Mesenchymal stem cell (in vitro differentiated cells and primary cell): ENCODE measurements at regions not wholly inside any gene's neighbourhood (a gene's known extent, or its start where the extent isn't known, plus 50 kb on each side); places are given as distances from the start of the nearest gene placed in this dataset.
A peak's percentile ranks its signal among the peaks of the same experiment; 100 is the strongest.

ENCODE experiments used
- DNase-seq: peaks from one replicate; pipeline ENCODE4 v3.0.0-alpha.2; 2013
- H2AFZ ChIP-seq: one replicate; pipeline ENCODE4 v1.6.1; 2013; ENCODE audit warnings: low read depth, mild to moderate bottlenecking, control low read depth, inconsistent platforms, low read length, moderate library complexity
- H2AK5ac ChIP-seq: 2 replicates; pipeline ENCODE4 v1.6.1; 2013; ENCODE audit warnings: low read length, moderate library complexity, mild to moderate bottlenecking, inconsistent platforms; ENCODE audit not compliant: severe bottlenecking
- H2BK120ac ChIP-seq: one replicate; pipeline ENCODE4 v1.6.1; 2013; ENCODE audit warnings: low read depth, mild to moderate bottlenecking, inconsistent platforms, low read length, moderate library complexity
- H2BK12ac ChIP-seq, 2 experiments: one replicate each; pipeline ENCODE4 v1.6.1; 2013; ENCODE audit warnings: inconsistent platforms in 2 of 2, low read length in 2 of 2, mild to moderate bottlenecking in 2 of 2, moderate library complexity in 2 of 2, control low read depth in 1 of 2
- H2BK15ac ChIP-seq: one replicate; pipeline ENCODE4 v1.6.1; 2013; ENCODE audit warnings: mild to moderate bottlenecking, low read depth, inconsistent platforms; ENCODE audit not compliant: poor library complexity, severe bottlenecking
- H2BK5ac ChIP-seq: 2 replicates; pipeline ENCODE4 v1.6.1; 2013; ENCODE audit warnings: low read depth, mild to moderate bottlenecking, low read length, control low read depth, inconsistent platforms; ENCODE audit not compliant: poor library complexity, severe bottlenecking
- H3K14ac ChIP-seq, 2 experiments: one replicate each; pipeline ENCODE4 v1.6.1; 2013; ENCODE audit warnings: inconsistent platforms in 2 of 2, low read length in 2 of 2, control low read depth in 1 of 2, mild to moderate bottlenecking in 1 of 2, moderate library complexity in 1 of 2
- H3K18ac ChIP-seq, 2 experiments: one replicate each; pipeline ENCODE4 v1.6.1; 2013; ENCODE audit warnings: inconsistent platforms in 2 of 2, low read length in 2 of 2, control low read depth in 1 of 2, low read depth in 1 of 2, mild to moderate bottlenecking in 1 of 2
- H3K23ac ChIP-seq, 2 experiments: one replicate each; pipeline ENCODE4 v1.6.1; 2013; ENCODE audit warnings: inconsistent platforms in 2 of 2, low read length in 2 of 2, mild to moderate bottlenecking in 2 of 2, moderate library complexity in 2 of 2, control low read depth in 1 of 2
- H3K27ac ChIP-seq: 2 replicates; pipeline ENCODE4 v1.5.1; 2013; ENCODE audit warnings: mild to moderate bottlenecking, moderate library complexity, low read length, control low read depth, inconsistent platforms; ENCODE audit not compliant: poor library complexity, severe bottlenecking
- H3K27me3 ChIP-seq, 2 experiments: 2 replicates each; pipeline versions ENCODE4 v1.6.1 to v1.7.0; 2013; ENCODE audit warnings: low read length in 2 of 2, mild to moderate bottlenecking in 2 of 2, moderate library complexity in 2 of 2, control low read depth in 1 of 2, inconsistent platforms in 1 of 2; ENCODE audit not compliant: control insufficient read depth in 1 of 2, insufficient read depth in 1 of 2
- H3K36me3 ChIP-seq, 2 experiments: 2 replicates each; pipeline versions ENCODE4 v1.6.1 to v1.7.0; 2013; ENCODE audit warnings: low read length in 2 of 2, control low read depth in 1 of 2, inconsistent platforms in 1 of 2, low read depth in 1 of 2, mild to moderate bottlenecking in 1 of 2; ENCODE audit not compliant: insufficient read depth in 2 of 2, control insufficient read depth in 1 of 2
- H3K4ac ChIP-seq, 2 experiments: one replicate each; pipeline ENCODE4 v1.6.1; 2013; ENCODE audit warnings: inconsistent platforms in 2 of 2, low read length in 2 of 2, mild to moderate bottlenecking in 2 of 2, moderate library complexity in 2 of 2, control low read depth in 1 of 2, low read depth in 1 of 2
- H3K4me1 ChIP-seq: 2 replicates; pipeline ENCODE4 v1.6.1; 2013; ENCODE audit warnings: low read depth, low read length, control low read depth; ENCODE audit not compliant: control insufficient read depth, insufficient read depth
- H3K4me2 ChIP-seq: 2 replicates; pipeline ENCODE4 v1.6.1; 2013; ENCODE audit warnings: low read length, mild to moderate bottlenecking, inconsistent platforms; ENCODE audit not compliant: poor library complexity, severe bottlenecking
- H3K4me3 ChIP-seq, 2 experiments: 2 replicates each; pipeline versions ENCODE4 v1.5.1 to v1.7.0; 2013; ENCODE audit warnings: low read length in 2 of 2, mild to moderate bottlenecking in 2 of 2, control low read depth in 1 of 2, low read depth in 1 of 2; ENCODE audit not compliant: insufficient read depth in 1 of 2
- H3K79me1 ChIP-seq: replicated peaks from 2 replicates; pipeline ENCODE4 v1.6.1; 2013; ENCODE audit warnings: mild to moderate bottlenecking, control low read depth, low read length, inconsistent platforms; ENCODE audit not compliant: poor library complexity, severe bottlenecking
- H3K9ac ChIP-seq: 2 replicates; pipeline ENCODE4 v1.7.0; 2013; ENCODE audit warnings: mild to moderate bottlenecking, low read length, moderate library complexity
- H3K9me3 ChIP-seq: 2 replicates; pipeline ENCODE4 v1.7.0; 2013; ENCODE audit warnings: mild to moderate bottlenecking, low read length; ENCODE audit not compliant: control insufficient read depth
- H4K8ac ChIP-seq: one replicate; pipeline ENCODE4 v1.6.1; 2013; ENCODE audit warnings: inconsistent platforms, mild to moderate bottlenecking, low read length, moderate library complexity
- H4K91ac ChIP-seq: one replicate; pipeline ENCODE4 v1.6.1; 2013; ENCODE audit warnings: mild to moderate bottlenecking, low read length, inconsistent platforms
- WGBS: methylation state at CpG from one replicate; pipeline ENCODE4 v1.1.7; 2013; ENCODE audit warnings: mixed read lengths; 5-methylcytosine and 5-hydroxymethylcytosine counted together

GRCh38 chr9:83147315-83148149 lies 84.6 kb upstream of the RASEF start:
- no peak overlapping the region for H4K8ac ChIP-seq
- H3K79me1 ChIP-seq, result no peaks in the 10 kb centered on the region
- 80% methylated on average over 3 of the region's 10 CpGs for WGBS
- no peak overlapping the region for H3K9ac ChIP-seq
- H3K4me3 ChIP-seq, result no peak overlapping the region
- H3K4me2 ChIP-seq, result no peak overlapping the region
- no peaks in the 10 kb centered on the region for H3K27me3 ChIP-seq
- H3K4ac ChIP-seq, result no peak overlapping the region
- H3K4me1 ChIP-seq, result no peaks in the 10 kb centered on the region
- no peak overlapping the region for H2BK15ac ChIP-seq
- no peak for DNase-seq
- no peak overlapping the region for H2BK12ac ChIP-seq
- no peak overlapping the region for H3K14ac ChIP-seq
- no peak overlapping the region for H3K23ac ChIP-seq
- no peak overlapping the region for H2AFZ ChIP-seq
- H4K91ac ChIP-seq, result no peak overlapping the region
- no peak overlapping the region for H2BK120ac ChIP-seq
- no peak overlapping the region for H2BK5ac ChIP-seq
- no peaks in the 10 kb centered on the region for H3K9me3 ChIP-seq
- no peak overlapping the region for H3K18ac ChIP-seq
- H3K27ac ChIP-seq, result no peak overlapping the region
- no peak overlapping the region for H2AK5ac ChIP-seq
- H3K36me3 ChIP-seq, result no peaks in the 10 kb centered on the region

DNA sequence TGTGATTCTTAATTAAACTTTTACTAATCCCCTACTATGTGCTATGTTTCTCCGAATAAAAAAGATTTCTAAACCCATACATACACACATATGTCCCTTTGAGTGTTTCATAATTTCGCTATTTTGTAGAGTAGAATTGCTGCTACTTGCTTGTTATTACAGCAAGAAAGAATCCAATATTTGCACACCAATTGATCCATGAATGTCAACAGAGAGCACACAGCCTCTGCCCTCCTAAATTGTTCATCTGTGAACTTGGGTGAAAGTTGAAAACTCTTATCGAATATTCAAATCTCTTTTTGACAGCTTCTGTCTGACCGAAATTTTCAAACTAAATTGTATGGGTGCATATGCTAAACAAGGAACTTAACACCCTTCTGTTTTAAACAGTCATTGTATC lies 83.4 kb upstream of the RASEF start:
- DNase-seq, result no peak
- Histone ChIP-seq H3K4ac (no peak overlapping the region), H2AFZ (no peak overlapping the region), H2AK5ac (no peak overlapping the region), H3K9me3 (no peaks in the 10 kb centered on the region), H2BK5ac (no peak overlapping the region), H3K4me3 (no peak overlapping the region), H3K36me3 (no peaks in the 10 kb centered on the region), H3K27me3 (no peaks in the 10 kb centered on the region), H3K14ac (no peak overlapping the region), H3K79me1 (no peaks in the 10 kb centered on the region), H3K4me1 (no peaks in the 10 kb centered on the region), H4K91ac (no peak overlapping the region), H3K23ac (no peak overlapping the region), H4K8ac (no peak overlapping the region), H2BK12ac (no peak overlapping the region), H3K9ac (no peak overlapping the region), H2BK15ac (no peak overlapping the region), H2BK120ac (no peak overlapping the region), H3K27ac (no peak overlapping the region), H3K4me2 (no peak overlapping the region), H3K18ac (no peak overlapping the region)
- 94% methylated on average over 4 of the region's 4 CpGs for WGBS

GRCh38 chr9:83144492-83144891 lies 81.5 kb upstream of the RASEF start:
- no peak overlapping the region for H3K9ac ChIP-seq
- DNase-seq, result no peak
- H3K27ac ChIP-seq, result no peak overlapping the region
- no peak overlapping the region for H3K4me3 ChIP-seq
- H2BK15ac ChIP-seq, result no peak overlapping the region
- no peak overlapping the region for H2BK12ac ChIP-seq
- no peak overlapping the region for H3K23ac ChIP-seq
- H3K4me2 ChIP-seq, result peak overlapping the region; percentile 16
- no peak overlapping the region for H3K4ac ChIP-seq
- no peaks in the 10 kb centered on the region for H3K9me3 ChIP-seq
- no peak overlapping the region for H3K14ac ChIP-seq
- no peaks in the 10 kb centered on the region for H3K27me3 ChIP-seq
- H2AFZ ChIP-seq, result no peak overlapping the region
- H2AK5ac ChIP-seq, result no peak overlapping the region
- H3K18ac ChIP-seq, result no peak overlapping the region
- no peaks in the 10 kb centered on the region for H3K4me1 ChIP-seq
- H2BK5ac ChIP-seq, result no peak overlapping the region
- H3K79me1 ChIP-seq, result no peaks in the 10 kb centered on the region
- no peak overlapping the region for H4K8ac ChIP-seq
- no peak overlapping the region for H2BK120ac ChIP-seq
- H4K91ac ChIP-seq, result no peak overlapping the region
- H3K36me3 ChIP-seq, result no peaks in the 10 kb centered on the region

- no peak overlapping the region for H4K8ac ChIP-seq
Observed at GRCh38 chr9:83142389-83142788, 79.4 kb upstream of the RASEF start.

More at GRCh38 chr9:83142389-83142788, 79.4 kb upstream of the RASEF start:
- H3K27me3 ChIP-seq, result no peaks in the 10 kb centered on the region
- H3K14ac ChIP-seq, result no peak overlapping the region
- no peak overlapping the region for H2AFZ ChIP-seq
- no peak overlapping the region for H3K23ac ChIP-seq
- H2AK5ac ChIP-seq, result no peak overlapping the region
- no peak overlapping the region for H2BK15ac ChIP-seq
- H2BK5ac ChIP-seq, result no peak overlapping the region
- H3K4me2 ChIP-seq, result no peak overlapping the region
- H3K9me3 ChIP-seq, result no peaks in the 10 kb centered on the region
- H3K4me1 ChIP-seq, result no peaks in the 10 kb centered on the region
- no peaks in the 10 kb centered on the region for H3K79me1 ChIP-seq
- no peak overlapping the region for H2BK120ac ChIP-seq
- no peak overlapping the region for H4K91ac ChIP-seq
- no peak overlapping the region for H3K9ac ChIP-seq
- H3K4ac ChIP-seq, result no peak overlapping the region
- no peak for DNase-seq
- H3K18ac ChIP-seq, result no peak overlapping the region
- no peak overlapping the region for H2BK12ac ChIP-seq
- no peak overlapping the region for H3K27ac ChIP-seq
- H3K36me3 ChIP-seq, result no peaks in the 10 kb centered on the region
- no peak overlapping the region for H3K4me3 ChIP-seq
